ENCODE measurements at regions not wholly inside any gene's neighbourhood (a gene's known extent, or its start where the extent isn't known, plus 50 kb on each side); places are given as distances from the start of the nearest gene placed in this dataset.

DNA sequence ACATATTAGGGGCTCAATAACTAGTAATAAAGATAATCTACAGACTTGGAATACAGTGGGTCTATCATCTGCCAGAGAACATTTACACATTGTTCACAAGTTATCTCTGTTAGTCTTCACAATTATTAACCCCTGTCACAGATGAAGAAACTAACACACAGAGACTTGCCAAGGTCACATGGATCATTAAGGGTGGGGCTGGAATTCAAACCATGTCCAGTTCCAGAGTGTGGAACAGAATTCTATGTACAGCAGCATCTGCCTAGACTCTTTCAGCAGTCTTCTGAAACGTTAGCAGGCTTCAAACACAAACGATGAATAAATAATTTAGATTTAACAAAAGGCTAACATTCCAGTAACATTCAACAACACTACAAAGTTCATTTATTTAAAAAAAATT is 673.9 kb upstream of the NR2F2 start:
- TF ChIP-seq, protein P1, sequence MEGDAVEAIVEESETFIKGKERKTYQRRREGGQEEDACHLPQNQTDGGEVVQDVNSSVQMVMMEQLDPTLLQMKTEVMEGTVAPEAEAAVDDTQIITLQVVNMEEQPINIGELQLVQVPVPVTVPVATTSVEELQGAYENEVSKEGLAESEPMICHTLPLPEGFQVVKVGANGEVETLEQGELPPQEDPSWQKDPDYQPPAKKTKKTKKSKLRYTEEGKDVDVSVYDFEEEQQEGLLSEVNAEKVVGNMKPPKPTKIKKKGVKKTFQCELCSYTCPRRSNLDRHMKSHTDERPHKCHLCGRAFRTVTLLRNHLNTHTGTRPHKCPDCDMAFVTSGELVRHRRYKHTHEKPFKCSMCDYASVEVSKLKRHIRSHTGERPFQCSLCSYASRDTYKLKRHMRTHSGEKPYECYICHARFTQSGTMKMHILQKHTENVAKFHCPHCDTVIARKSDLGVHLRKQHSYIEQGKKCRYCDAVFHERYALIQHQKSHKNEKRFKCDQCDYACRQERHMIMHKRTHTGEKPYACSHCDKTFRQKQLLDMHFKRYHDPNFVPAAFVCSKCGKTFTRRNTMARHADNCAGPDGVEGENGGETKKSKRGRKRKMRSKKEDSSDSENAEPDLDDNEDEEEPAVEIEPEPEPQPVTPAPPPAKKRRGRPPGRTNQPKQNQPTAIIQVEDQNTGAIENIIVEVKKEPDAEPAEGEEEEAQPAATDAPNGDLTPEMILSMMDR (conservative IDR thresholded peaks at IDR 0.05 in 1 of 2, IDR thresholded peaks at IDR 0.05 in 1 of 2; ENCODE audit: low read depth in 1 of 2, low read length in 2 of 2) = no peak
- TF ChIP-seq EZH2 (IDR thresholded peaks at IDR 0.05; ENCODE audit: low read length, missing control alignments) = no peak

All from fibroblast of lung (primary cell).